ELF-1 (cell line): ENCODE measurements at regions not wholly inside any gene's neighbourhood (a gene's known extent, or its start where the extent isn't known, plus 50 kb on each side); places are given as distances from the start of the nearest gene placed in this dataset.

Experiments
- DNase-seq: peaks from one replicate; pipeline ENCODE4 v3.0.0-alpha.2; 2016; ENCODE audit warnings: low read depth, low spot score

DNA sequence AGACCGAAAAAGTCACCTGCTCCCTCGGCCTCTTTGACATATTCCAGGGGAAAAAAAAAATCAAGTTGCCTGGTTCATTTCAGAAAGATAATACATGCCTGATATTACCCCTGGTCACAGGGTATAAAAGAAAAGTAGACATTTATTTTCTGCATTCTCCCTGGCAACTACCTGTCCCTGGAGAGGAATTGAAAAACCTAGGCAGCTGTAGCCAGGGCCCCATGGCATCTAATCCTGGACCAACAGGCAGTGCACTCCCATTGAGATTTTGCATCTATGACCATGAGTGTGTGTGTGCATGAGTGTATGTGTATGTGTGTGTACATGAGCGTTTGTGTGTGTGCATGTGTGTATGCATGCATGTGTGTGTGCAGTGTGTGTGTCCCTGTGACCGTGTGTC lies 338.2 kb upstream of the PFKP start:
- no peak for DNase-seq

DNA sequence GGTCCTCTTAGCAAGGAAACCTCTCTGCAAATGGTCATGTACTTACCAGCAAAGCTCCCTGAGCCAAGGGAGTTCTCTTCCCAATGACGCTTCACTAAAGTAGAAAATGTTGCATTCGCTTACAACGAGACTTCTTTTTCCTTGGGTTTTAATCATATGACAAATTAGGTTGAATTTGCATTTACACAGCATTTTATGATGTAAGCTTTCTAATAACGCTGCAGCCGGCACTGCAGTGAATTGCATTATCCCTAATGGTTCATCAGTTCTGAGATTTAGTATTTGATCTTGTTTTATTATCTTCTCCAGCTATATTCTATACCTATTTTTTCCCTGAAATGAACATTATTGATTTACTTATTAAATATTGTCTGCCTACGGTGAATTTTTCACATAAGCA lies 339.3 kb upstream of the PFKP start:
- DNase-seq = no peak

DNA sequence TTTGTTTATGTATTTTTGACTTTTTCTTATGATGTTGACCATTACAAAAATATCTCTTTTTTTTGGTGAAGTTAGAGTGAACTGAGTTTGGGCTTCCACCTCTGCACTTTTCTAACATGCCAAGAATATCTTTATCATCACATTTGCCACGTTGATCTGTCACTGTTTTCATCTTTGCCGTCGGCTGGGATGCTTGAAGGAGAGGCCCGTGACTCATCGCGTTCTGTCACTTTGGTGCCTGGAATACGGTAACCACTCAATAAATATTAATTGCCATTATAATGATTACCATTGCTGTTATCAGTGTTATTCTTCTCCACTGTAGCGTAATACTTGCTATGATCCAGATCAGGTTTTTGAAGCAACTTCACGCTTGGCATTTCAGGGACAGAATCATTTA lies 350.8 kb upstream of the PFKP start:
- DNase-seq = no peak

DNA sequence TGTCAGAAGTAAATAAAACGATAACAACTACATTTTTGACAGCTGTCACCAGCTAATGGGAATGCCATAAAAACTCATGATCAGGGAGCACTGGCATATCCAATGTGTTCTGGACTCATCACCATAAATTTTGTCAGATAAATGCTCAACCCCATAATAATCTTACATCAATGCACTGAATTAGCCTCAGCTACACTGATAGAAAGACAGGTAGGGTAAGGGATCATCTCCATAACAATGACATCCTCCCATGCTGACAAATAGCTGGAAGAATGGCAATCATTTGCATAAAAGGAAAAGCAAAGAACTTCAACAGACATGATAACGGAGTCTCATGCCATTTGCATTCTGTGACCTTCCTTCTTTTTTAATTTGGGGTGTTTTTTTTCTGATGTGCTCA lies 352.8 kb upstream of the PFKP start:
- no peak for DNase-seq

DNA sequence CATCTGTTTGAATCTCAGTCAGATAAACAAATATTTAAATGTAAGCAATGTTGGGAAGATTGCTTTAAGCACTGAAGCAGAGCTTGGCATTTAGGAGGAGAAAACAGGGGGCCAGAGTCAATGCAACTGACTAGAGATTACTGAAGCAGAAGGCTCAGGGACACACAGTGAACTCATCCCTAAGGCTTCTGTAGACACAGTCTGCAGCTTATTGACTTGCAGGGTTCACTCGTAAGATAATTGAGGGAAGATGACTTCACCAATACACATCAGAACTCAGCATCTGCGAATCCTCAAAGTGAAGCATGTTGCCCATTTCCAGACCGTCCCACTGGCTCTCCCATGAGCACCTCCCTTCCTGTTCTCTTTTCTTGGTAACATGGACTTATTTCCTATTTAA lies 363.4 kb upstream of the PFKP start:
- no peak for DNase-seq

DNA sequence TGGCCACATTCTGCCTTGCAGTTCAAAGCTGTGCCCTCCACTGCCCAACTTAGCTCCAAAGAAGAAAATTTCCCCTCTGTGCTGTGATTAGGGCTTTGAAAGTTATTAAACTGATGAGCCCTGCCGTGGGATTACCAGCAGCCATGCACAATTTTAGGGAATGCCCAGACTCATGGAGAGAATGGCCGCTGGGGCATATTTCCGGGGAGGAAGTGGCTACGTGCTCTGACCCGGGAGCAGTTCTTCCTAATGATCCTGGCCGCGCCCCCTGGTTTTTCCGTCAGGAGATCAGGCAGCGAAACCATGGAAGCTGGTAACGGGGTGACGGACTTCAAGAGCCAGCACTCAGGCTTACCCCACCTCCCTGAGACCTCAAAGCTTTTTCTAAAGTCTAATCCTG lies 365.5 kb upstream of the PFKP start:
- no peak for DNase-seq

DNA sequence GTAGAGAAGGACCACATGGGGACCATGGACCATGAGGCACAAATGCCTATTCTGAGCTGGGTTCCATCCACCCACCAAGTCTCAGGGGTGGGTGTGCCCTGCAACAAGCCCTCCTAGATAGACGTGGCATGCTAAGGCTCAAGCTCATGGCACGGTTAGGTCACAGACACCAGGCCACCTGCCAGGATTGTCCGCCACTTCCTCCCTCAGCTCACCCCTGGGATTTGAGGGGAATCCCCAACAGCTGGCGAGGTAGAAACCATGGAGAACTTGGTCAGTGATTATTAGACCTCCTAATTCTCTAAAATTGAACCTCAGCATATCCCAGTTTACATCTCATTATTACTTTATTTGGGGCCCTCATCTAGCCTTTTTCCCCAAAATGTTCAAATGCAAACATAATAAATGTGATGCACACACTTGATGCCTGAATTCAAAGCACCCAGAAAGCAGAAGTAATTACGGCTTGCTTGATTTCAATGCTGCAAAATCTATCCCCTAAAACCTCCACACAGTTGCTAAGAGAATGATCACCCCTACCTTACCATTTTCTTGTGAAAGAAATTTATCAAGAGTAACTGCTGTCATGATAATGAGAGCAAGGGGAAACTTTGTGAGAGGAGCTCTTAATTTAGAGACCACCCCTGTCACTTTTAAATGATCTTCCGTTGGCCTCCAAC lies 366.6 kb upstream of the PFKP start:
- no peak for DNase-seq

DNA sequence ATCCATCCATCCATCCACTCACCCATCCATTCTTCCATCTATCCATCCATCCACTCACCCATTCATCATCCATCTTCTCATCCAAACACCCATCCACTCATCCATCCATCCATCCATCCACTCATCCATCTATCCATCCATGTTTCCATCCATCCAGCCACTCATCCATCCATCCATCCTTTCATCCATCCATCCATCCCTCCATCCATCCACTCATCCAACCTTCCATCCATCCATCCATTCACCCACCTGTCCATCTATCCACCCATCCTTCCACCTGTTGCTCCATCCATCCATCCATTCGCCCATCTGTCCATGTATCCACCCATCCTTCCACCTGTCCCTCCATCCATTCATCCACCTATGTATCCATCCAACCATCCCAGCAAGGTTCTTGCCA lies 378.4 kb upstream of the PFKP start:
- no peak for DNase-seq

DNA sequence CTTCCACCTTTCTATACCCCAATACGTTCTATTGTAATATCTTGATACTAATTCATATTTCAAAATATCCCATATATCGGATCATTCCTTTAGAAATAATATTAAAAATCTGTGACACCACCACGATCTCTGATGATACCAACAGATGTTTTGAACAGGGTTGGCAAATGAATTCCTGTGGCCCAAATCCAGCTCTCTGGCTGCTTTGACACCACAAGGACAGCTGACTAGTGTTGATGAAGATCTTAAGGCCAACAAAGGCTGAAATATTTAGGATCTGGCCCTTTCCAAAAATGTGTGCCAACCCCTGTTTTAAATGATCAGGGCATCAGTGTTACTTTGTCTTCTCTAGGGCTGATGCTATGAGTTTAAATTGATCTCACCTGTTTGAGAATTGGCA lies 380.7 kb upstream of the PFKP start:
- no peak for DNase-seq

DNA sequence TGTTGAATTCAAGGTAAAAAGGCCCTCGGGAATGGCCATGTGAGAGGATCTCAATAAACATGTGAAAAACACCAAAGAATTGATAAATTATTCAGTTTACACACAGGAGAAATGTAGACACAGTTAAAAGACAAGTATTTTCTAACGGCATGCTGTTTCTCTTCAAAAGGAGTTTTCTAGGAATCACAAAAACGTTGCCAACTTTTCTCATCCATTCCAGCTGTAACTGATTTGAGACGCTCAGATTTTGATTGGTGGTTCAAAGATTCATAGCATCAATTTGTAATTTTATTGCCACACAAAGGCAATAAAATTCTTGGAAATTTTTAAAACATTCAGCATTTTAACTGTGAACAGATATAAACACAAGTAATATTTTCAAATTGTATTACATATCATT lies 384.9 kb upstream of the PFKP start:
- no peak for DNase-seq

DNA sequence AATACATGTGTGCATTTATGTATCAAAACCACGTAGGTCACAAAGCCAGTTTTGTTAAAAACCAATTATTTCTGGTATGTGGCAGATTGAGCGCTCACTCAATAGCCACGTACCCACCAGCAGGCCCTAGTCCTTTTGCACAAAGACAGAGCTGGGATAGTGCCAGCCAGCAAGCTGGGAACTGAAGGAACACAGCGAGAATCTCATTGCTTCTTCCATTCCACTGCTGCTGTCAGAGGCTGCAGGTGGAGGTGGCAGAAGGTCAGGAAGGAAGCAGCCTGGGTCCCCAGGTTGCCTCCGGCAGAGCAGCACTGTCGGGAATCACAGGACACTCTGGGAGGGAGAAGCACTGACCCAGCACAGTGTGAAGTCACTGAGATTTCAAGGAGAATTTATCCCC lies 385.5 kb upstream of the PFKP start:
- no peak for DNase-seq

DNA sequence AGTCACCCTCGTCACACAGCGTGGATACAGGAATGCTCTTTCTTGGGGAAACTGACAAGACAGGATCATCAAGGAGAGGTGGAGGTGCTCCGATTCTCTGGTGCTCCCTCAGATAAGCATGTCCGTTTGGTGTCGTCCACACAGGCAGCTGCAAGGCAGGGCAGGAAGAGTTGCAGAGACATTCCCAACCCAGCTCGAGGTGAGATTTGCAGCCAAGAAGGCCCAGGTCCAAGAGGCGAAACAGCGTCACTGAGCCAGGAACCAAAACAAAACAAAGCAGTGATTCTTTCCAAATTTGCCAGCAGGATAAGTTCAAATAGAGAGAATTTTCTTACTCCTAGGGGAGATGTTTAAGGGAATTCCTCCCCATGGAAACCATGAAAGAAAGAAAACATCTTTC lies 386.5 kb upstream of the PFKP start:
- DNase-seq = no peak

DNA sequence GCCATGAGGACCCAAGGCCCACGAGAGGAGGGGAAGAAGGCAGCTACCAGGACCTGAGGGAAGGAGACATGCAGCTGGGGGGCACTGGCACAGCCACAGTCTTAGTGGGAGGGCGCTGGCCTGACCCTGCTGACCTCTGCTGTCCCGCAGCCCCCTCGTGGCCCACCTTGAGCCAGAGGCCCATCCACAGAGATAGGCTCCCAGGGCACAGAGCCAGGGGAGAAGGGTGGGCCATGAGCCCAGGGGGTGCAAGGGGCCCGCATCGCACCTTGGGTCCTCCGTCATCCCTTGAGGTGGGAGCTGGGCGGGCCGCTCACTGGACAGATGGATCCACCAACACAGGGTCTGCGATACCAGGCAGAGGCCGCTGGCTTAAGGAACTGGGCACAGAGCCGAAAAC lies 387.7 kb upstream of the PFKP start:
- no peak for DNase-seq

DNA sequence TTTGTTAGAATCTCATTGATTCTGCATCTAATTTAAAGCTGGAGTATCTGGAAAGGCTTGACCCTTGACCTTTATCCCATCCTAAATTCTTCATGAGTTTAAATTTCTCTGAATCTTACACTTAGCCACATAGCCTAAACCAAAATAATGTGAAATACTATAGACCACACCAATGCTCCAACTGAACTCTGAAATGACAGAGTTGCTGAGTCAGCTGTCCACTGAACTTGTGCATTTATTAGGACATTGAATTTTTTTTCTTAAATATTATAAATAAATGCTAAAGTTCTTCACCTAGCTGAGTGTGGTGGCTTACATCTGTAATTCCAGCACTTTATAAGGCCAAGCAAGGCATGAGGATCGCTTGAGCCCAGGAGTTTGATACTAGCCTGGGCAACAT lies 390.9 kb upstream of the PFKP start:
- DNase-seq = no peak

DNA sequence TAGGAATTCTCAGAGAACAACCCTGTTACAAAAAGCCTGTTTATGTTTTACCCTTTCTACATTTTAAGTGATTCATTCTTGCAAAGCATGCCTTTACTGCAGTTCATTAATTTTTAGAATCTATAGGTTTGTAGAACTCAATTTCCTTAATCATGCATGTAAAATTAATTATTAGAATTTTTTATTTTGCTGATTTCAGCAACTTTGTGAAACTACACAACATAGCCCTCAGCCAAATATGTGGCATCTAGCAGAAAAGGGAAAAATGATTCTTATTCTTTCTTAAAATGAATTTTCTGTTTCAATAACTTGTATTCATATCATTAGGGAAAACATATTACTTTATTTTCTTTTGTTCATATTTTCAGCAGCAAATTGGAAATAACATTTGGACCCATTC lies 392.9 kb upstream of the PFKP start:
- DNase-seq = no peak

DNA sequence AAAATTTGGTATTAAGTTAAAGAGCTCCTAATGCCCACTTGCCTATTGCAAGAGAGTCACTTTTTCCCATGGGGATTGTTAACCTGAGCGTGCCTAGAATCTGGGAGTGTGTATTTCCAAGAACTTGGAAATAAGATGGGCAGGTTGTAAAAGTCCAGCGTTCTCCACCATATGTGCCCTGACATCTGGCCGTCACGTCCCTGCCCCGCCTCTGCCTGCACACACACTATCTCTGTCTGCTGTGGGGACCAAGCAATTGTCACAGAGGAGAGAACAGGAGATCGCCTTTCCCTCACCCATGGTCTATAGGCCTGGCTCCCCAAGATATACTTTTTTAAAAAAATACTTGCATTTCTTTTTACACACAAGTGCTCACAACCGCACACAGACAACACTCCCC lies 396.5 kb upstream of the PFKP start:
- no peak for DNase-seq

DNA sequence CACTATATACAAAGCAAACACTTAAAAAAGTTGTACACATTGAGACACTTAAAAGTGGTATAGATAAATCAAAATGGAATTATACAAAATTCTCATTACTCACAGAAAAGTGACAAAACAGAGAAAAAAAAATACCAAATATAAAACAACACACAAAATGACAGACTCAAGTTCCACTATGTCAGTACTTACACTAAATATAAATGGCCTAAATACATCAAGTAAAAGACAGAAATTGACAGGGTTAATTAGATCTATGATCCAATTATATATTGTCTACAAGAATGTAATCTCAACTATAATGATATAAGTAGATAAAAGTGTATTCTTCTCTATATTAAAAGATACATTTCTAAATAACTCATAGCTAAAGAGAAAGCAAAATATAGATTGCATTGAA lies 401.6 kb upstream of the PFKP start:
- DNase-seq = no peak

DNA sequence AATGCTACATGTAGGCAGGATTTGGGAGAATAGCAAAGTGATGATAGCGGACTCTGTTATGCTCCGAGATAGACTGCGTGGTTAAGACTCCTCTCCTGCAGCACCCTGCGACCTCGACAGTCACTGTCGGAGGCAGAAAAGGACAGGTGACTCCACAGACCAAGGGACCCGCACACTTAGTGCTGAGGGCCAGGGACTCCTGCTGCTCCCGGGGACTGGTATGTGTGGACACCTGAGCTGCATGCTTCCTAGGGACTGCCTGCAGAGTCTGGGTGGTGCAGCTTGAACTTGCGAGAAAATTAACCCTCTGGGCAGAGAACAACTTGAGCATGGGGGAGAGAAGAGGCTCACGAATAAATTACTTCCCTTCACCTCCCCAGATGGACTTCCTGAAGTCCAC lies 407.1 kb upstream of the PFKP start:
- DNase-seq = no peak

DNA sequence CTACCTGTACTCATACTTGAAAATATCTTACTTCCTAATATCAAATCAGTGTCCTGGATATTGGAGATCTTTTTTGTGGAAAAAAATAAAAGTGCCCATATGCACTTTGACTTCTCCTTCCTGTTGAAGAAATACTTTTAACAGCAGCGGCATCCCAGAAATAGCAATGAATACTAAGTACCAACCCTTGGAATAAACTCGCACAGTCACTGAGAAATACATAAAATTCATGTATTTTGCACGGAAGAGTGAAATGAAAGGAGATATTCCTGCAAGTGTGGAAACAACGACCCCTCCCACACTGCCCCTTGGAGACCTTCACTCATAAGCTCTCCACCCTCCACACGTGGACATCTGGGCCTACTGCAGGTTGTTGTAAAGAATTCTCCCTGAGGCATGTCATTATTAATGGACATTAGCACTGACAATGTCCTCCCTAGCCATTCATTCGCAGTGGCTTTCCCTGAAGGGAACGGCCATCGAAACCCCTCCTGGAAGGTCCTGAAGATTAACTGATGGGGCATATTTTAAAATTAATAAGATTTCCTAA lies 407.6 kb upstream of the PFKP start:
- DNase-seq = no peak

DNA sequence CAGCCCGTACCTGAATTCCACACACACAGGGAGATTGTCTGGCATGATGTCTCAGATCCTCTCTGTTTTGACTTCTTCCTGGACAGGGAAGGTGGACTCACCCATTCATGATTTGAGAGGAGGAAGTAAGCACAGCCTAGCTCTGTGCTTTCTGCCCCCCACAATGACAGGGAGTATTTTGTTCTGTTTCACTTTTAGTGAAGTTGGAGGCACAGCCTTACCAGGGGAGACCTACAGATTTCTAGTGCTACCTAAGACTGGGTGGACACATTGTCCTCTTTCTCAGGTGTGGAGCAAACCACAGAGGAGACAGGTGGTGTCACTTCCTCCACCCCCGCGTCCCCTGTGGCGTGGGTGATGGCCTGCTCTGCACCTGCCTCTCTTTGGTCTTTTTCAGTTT lies 408.6 kb upstream of the PFKP start:
- no peak for DNase-seq

DNA sequence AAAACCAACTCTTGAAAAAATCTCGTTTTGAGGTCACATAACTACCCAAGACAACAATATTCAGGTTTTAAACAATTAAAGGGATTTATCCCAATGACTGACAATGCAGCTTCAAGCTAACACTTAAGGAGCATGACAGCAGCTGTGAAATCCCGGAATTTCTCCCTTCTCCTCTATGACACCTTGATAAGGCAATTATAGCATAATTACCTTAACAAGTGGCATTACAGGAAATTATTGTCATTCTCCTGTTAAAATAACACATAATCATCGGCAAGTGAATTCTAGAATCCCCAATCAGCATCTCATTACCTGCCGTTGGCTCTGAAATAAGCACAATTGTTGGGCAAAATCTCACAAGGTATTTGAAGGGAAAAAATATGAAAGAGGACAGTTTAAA lies 417.0 kb upstream of the PFKP start:
- DNase-seq = no peak

DNA sequence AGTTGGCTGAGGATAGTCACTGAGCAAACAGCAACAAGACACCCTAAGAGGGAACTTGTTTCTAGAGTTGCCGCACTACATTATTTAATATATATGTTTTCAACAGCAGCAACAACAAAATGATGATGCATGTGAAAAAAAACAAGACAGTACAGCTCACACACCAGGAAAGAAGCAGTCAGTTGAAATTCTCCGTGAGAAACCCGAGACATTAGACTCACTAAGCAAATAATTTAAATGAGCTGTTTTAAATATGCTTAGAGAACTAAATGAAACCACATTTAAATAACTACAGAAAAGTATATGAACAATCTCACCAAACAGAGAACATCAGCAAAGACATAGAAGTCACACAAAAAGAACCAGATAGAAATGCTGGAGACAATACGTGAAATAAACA lies 426.3 kb upstream of the PFKP start:
- DNase-seq = no peak

DNA sequence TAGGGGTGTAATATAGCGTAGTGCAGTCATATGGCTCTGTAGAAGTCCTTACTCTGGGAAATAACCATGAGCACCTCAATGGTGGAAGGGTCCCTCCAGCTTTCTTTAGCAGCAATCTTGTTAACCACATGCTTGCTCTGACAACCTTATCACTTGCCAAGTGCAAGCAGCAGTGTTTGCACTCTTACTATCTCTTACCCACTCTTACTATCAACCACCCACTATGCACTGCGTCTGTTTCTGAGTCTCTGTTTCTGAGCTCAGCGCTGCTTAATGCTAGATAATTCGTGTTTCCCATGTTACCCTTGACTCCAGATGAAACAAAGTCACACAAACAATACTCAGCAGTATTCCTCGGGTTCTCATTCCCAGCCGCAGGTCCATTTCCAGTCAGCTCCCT lies 433.7 kb upstream of the PFKP start:
- DNase-seq = no peak

DNA sequence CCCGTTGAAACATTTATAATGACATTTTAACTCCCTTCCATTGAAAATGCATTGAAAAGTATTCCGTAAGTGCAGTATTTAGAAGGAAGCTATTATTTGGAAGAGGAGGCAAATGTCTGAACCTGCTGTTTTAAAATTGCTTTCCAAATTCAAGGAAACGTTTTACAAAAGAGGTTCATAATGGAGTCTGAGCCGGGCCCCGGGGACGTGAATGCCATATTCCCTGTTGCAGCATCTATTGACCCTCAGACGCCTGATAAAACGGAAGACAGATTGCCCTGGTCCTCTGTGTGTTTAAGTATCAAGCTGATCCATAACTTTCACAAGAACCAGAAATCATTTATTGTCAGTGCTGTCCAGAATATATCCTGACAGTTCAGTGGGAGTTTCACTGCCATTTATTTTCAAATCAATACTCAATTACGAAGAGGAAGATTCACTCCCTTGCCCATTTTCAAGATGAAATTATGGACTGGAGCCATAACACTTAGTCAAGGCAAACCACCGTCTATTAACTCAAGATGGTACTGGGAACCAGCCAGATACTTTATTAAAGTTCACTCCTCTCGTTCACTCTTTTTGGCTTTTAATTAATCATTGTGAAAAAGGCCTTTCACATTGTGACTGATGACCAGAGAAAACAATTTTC lies 435.7 kb upstream of the PFKP start:
- no peak for DNase-seq
